ENCODE measurements at regions not wholly inside any gene's neighbourhood (a gene's known extent, or its start where the extent isn't known, plus 50 kb on each side); places are given as distances from the start of the nearest gene placed in this dataset.

- DNase-seq: no peak
Measured at GRCh38 chrX:124862301-124862700, 457.4 kb upstream of the TEX13C start.

DNA sequence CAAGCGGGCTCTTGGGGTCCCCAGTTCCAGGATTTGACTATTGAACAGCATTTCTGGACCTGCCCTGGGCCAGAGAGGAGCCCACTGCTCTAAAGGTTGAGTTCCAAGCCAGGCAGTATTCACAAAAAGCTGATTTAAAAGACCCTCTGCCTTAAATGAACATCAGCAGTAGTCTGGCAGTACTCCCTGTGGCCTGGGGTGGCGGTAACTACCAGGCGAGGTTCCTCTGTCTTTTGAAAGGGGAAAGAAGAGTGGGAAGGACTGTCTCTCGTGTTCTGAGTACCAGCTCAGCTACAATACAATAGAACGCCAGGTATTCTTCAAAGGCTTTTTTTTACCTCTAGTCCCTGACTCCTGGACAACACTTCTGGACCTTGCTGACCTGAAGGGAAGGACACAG, 456.4 kb upstream of the TEX13C start:
- no peak for DNase-seq

DNA sequence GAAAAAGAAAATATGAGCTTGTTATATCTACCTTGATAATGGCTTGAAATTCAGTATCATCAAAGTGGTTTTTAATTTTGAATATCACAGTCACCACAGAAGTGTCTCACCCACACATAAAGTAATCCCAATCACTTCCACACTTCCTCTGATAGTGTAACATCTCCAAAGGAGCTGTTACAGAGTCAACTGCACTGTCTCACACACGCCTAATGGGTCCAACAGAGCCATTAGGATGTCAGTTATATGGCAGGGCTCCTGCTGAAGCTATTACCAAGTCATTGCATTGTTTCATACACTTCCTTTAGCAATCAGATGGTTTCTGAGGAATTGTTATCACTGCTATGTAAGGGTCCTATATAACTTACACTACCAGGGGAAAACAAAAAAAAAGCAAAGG, 432.1 kb upstream of the TEX13C start:
- no peak for DNase-seq

GRCh38 chrX:124895947-124896346, 423.7 kb upstream of the TEX13C start:
- DNase-seq: no peak

- DNase-seq: no peak
Measured at GRCh38 chrX:124902953-124903352, 416.7 kb upstream of the TEX13C start.

DNA sequence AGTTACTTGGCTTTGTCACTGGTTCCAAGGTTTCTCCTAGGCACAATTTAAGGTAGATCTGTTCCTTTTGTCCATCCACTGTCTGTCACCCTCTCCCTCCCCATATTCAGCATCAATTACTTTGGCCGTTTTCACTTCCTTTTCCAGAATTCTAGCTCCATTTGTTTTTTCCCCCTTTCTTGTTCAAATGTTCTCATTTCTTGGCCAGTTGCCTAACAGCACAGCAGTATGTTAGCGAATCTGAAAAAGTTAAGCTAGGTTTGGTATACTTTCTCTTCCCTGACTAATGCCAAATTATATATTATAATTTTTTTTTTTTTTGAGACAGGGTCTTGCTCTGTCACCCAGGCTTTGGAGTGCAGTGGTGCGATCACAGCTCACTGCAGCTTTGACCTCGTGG, 409.1 kb upstream of the TEX13C start:
- no peak for DNase-seq

- DNase-seq: no peak
Measured at GRCh38 chrX:124917011-124917410, 402.7 kb upstream of the TEX13C start.

GRCh38 chrX:124925681-124926080, 394.0 kb upstream of the TEX13C start:
- no peak for DNase-seq

DNA sequence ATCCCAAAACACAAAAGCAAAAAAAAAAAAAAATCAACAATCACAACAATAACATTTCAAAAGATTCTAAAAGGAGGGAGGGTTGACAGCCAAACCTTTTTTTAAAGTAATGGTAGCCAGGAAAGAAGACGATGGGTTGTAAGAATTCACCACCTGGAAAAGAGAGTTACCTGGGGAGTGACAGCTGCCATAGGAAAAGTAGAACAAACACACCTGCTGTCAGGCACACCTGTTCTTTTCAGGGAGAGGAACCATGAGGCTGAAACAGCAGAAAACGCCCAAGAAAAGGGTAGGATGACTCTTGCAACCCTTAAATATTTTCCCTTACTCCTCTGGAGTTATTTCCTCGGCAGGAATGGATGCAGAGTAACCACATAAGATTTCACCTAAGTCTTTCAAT, 388.4 kb upstream of the TEX13C start:
- DNase-seq: no peak

DNA sequence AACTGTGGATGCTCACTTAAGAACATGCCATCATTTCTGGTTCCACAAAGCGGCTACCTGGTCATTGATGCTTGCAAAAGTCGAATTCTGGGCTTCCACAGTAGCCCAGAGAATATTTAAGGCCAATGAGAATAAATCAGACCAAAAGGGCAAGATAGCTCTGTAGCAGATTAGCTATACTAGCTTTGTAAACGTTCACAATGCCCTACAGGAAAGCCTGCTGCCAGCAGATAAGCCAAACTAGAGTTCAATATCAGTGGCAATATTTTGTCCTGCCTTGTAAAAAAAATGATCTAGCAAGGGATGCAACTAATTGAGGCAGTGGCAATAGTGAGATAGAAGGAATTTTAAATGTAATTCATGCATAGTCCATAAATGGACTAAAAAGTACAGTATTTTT, 387.7 kb upstream of the TEX13C start:
- DNase-seq: no peak

GRCh38 chrX:124938715-124939114, 381.0 kb upstream of the TEX13C start:
- no peak for DNase-seq

- no peak for DNase-seq
Measured at GRCh38 chrX:124940531-124940930, 379.1 kb upstream of the TEX13C start.

GRCh38 chrX:124954402-124954801, 365.3 kb upstream of the TEX13C start:
- DNase-seq: no peak

DNA sequence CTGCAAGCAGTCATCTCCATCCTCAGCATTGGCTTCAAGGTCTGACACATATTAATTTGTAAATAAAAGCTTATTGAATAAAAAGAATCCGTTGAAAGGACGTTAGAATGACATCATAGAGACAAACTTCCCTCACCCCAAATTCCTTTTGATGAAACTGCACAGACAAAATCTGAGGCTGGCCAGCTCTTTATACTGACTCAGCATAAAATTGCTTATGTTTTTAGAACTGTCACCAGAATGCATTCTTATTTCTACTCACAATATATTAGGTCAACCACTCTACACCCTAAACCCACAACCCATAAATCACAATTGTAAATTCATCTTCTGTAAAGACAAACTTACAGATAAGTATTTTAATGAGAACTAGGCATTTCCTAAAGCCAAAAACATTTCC, 359.2 kb upstream of the TEX13C start:
- no peak for DNase-seq

DNA sequence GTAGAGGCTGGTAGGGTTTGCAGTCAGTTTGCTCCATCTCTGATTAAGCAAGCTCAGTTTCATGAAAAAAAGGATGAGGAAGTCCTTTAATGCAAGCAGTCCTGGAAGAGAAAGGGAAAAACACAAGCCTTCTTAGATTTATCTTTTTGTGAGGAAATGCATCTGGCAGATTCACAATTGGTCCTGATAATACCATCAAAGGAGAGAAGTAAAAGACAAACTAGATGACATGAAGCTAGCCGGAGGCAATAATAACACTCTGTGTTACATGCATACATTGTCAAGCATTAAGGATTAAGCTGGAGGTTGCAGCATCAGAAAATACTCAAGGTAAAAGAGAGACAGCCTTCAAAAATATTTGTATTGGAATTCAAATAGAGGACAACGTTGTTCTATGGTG, 356.0 kb upstream of the TEX13C start, which contains the start of gene TENM1:
Gene TENM1 (minus strand): TSS at position 101 of the 400 bp plus-strand sequence.
- no peak for DNase-seq

- DNase-seq: no peak
Measured at GRCh38 chrX:124975456-124975855, 344.2 kb upstream of the TEX13C start.

DNA sequence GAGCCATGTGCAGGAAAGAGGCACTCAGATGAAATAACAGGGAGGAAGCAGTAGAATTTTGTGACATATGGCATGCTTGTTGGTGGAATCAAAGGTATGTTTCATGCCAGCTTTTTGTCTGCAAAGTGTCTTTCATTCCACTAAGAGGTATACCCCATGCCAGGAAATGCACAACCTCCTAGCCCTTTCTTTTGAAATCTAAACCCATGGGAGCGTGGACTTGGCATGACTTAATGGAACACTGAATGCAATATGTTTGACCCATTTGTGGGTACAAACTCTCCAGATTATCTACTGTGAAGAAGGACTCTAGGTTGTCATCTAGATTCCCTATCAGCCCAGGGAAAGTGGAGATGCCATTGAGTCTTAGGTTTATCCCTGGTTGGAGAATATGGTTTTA, 338.3 kb upstream of the TEX13C start:
- DNase-seq: no peak

DNA sequence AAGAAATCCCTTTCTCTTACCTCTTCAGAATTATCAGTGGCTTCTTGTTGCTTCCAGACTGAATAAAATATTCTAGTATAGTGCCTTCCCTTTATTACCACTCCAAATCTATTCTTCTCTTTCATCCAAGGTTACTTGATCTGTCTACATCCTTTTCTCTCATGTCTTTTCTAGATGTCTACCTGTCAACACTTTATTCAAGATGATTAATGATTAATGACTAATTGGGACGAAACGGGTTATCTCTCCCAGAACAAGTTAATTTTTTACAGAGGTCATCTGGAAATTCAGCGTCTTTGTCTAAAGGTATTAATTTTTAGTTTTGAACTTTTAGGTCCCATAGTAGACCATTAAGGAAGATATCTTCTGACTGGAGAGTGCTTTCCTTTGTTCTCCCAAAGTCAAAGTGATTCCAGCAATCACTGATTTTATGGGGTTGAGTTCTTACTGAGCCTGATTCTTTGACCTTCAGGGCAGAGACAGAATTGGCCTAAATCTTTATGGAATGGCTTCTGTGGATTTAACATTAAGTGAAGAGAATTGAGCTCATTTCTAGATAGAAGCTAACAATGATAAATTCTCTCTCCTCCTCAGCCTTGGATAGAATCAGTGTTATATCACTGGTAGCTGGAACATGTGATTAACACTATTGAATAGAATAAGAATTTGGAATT, 335.4 kb upstream of the TEX13C start:
- no peak for DNase-seq

GRCh38 chrX:124986284-124986683, 333.4 kb upstream of the TEX13C start:
- DNase-seq: no peak

DNA sequence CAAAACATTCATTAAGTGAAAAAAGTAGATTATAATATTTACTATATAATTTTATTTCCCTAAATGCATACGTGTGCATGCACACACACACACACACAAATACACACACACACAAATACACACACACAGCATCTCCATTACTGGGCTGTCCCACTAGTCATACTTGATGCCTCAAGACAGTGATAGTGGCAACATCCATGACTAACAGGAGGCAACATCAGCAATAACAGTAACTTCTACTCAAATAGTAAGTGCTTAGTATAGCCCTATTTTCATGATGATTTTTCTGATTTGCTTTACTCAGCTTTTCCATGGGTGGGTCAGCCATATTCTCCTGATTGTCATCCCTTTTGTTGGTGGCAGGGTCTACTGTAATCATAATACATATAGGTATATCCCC, 325.9 kb upstream of the TEX13C start:
- no peak for DNase-seq

DNA sequence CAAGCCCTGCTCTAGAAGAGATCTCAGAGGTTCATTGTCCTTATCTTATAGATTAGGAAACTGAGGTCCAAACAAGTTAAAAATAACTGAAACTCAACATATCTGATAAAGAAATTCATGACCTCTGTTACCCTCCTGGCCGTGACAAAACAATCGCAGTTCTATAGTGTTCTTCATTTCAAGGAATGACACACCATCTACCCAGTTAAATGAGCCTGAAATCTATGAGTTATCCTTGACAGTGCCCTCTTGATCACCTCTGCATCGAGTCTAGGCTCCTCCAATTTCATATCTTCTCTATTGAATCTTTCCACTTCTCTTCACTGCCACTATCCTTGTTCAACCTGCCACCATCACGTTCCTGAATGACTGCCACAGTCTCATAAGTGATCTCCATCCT, 325.3 kb upstream of the TEX13C start:
- no peak for DNase-seq

DNA sequence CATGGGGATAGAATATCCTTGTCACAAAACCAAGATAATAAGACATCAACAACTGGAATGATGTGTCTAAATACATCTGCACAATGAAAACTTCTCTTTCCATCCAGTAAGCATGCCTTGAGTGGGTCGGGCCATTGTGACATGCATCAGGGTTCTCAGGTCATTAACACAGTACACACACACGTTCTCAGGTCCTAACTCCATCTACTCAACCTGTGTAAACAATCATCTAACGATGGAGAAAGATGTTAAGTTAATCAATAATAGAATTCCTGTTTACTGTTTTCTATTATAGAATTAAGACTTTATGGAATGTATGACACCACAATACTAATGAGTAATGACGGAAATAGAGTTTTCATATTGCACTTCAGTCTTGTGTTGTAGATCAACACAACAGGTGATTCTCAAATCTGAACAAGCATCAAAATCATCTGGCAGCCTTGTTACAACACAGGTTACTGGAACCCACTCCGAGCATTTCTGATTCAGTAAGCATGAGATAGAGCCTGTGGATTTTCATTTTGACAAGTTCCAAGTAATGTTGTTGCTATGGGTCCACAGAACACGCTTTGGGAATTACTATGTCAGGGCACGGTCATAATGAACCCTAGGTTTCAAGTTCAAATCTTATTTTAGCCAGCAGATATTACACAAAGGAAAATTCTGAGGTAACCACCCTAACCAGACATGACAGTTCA, 315.8 kb upstream of the TEX13C start:
- DNase-seq: no peak

DNA sequence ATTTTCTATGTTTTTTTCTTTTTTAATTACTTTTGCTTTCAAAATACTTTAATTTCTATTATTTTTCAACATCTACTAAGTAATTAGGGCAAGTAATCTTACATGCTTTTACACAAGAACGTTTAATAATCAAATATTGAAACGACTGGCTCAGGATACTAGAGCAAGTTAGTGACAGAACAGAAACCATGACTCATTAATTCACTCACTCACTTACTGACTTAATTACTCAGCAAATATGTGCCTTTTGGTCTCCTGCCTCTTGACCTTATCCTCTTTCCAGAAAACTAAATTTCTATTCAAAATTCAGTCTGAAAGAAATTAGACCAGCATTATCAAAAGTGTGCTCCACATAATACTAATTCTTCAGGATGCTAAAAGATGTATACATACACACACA, 314.9 kb upstream of the TEX13C start:
- no peak for DNase-seq

DNA sequence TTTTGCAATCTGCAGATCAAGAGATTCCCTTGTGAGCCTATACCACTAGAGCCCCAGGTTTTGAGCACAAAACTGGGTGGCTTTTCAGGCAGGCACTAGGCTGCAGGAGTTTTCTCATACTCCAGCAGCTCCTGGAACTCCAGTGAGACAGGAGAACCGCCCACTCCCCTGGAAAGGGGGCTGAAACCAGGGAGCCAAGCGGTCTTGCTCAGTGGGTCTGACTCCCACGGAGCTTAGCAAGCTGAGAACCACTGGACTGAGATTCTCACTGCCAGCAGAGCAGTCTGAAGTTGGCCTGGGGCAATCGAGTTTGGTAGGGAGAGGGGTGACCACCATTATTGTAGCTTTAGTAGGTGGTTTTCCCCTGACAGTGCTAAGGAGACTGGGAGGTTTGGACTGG, 313.8 kb upstream of the TEX13C start:
- DNase-seq: no peak

DNA sequence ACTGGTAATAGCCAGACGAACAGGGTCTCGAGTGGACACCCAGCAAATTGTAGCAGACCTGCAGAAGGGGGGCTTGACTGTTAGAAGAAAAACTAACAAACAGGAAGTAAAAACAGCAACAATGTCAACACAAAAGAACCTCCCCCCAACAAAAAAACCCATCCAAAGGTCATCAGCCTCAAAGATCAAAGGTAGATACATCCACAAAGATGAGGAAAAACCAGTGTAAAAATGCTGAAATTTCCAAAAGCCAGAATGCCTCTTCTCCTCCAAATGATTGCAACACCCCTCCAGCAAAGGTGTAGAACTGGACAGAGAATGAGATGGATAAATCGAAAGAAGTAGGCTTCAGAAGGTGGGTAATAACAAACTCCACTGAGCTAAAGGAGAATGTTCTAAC, 313.0 kb upstream of the TEX13C start:
- DNase-seq: no peak

Data from CD4-positive, alpha-beta T cell treated with Interferon alpha-2 for 1 hour (primary cell).